H1 (cell line): ENCODE measurements at regions not wholly inside any gene's neighbourhood (a gene's known extent, or its start where the extent isn't known, plus 50 kb on each side); places are given as distances from the start of the nearest gene placed in this dataset.

ENCODE experiments used
- BRCA1 ChIP-seq: IDR thresholded peaks from 2 replicates; pipeline ENCODE4 v1.6.1; 2012; ENCODE audit warnings: low read depth, low read length, improper control_type of control experiment
- CHD1 ChIP-seq: IDR thresholded peaks from 2 replicates; pipeline ENCODE4 v1.6.1; 2012; ENCODE audit warnings: low read depth, low read length, improper control_type of control experiment
- E2F6 ChIP-seq: IDR thresholded peaks from 2 replicates; pipeline ENCODE4 v1.6.1; 2012; ENCODE audit warnings: inconsistent platforms
- EGR1 ChIP-seq: IDR thresholded peaks from 2 replicates; pipeline ENCODE4 v1.6.1; 2011; ENCODE audit warnings: low read depth, low read length, borderline replicate concordance
- JUND ChIP-seq: IDR thresholded peaks from 2 replicates; pipeline ENCODE4 v1.6.1; 2011; ENCODE audit warnings: mild to moderate bottlenecking, improper control_type of control experiment, low read length
- POLR2A ChIP-seq, 2 experiments: IDR thresholded peaks; 1 replicate in 1 of 2; 2 replicates in 1 of 2; pipeline ENCODE4 v1.6.1; 2011; ENCODE audit warnings: low read depth in 2 of 2, low read length in 2 of 2, mild to moderate bottlenecking in 2 of 2; ENCODE audit errors: control extremely low read depth in 1 of 2

GRCh38 chr12:4084573-4084972 lies 189.0 kb upstream of the CCND2 start (continued):
- TF ChIP-seq BRCA1 = no peak
- no peak for TF ChIP-seq E2F6
- TF ChIP-seq POLR2A (IDR thresholded peaks at IDR 0.05; ENCODE audit: control extremely low read depth in 1 of 2, low read depth in 2 of 2, low read length in 2 of 2) = no peak
- no peak for TF ChIP-seq CHD1
- no peak for TF ChIP-seq EGR1
- TF ChIP-seq JUND = no peak
- TF ChIP-seq, all 59 proteins: peak for 0
